Germinal center (tissue), 1 donor: ENCODE measurements at regions not wholly inside any gene's neighbourhood (a gene's known extent, or its start where the extent isn't known, plus 50 kb on each side); places are given as distances from the start of the nearest gene placed in this dataset.
A peak's percentile ranks its signal among the peaks of the same experiment; 100 is the strongest.

Experiments
- DNase-seq: peaks from one replicate; pipeline ENCODE4 v3.0.0; 2012; ENCODE audit warnings: mixed read lengths, low spot score

- no peak for DNase-seq
Measured at GRCh38 chr1:229184066-229184465, 86.8 kb upstream of the RAB4A start.

GRCh38 chr1:229185963-229186362 lies 84.9 kb upstream of the RAB4A start:
- no peak for DNase-seq

- DNase-seq, result no peak
Measured at GRCh38 chr1:229186373-229187056, 84.4 kb upstream of the RAB4A start.

GRCh38 chr1:229190057-229190575 lies 80.8 kb upstream of the RAB4A start:
- DNase-seq, result no peak

- DNase-seq, result no peak
Measured at GRCh38 chr1:229191066-229191674, 79.7 kb upstream of the RAB4A start.

GRCh38 chr1:229192031-229192430 lies 78.9 kb upstream of the RAB4A start:
- no peak for DNase-seq

GRCh38 chr1:229192853-229193252 lies 78.1 kb upstream of the RAB4A start:
- DNase-seq, result no peak

- DNase-seq, result no peak
Measured at GRCh38 chr1:229194096-229194495, 76.8 kb upstream of the RAB4A start.

GRCh38 chr1:229195246-229195645 lies 75.7 kb upstream of the RAB4A start:
- DNase-seq, result no peak

GRCh38 chr1:229196404-229197264 lies 74.3 kb upstream of the RAB4A start:
- DNase-seq, result no peak

- DNase-seq, result no peak
Measured at GRCh38 chr1:229197265-229197585, 73.7 kb upstream of the RAB4A start.

- no peak for DNase-seq
Measured at GRCh38 chr1:229199261-229200243, 71.4 kb upstream of the RAB4A start.

- peak; percentile 36 for DNase-seq
Measured at GRCh38 chr1:229203030-229203751, 67.7 kb upstream of the RAB4A start.

GRCh38 chr1:229203991-229204632 lies 66.8 kb upstream of the RAB4A start:
- DNase-seq, result no peak

- DNase-seq, result no peak
Measured at GRCh38 chr1:229204921-229205777, 65.8 kb upstream of the RAB4A start.

GRCh38 chr1:229205854-229206253 lies 65.1 kb upstream of the RAB4A start:
- DNase-seq, result no peak

- no peak for DNase-seq
Measured at GRCh38 chr1:229207916-229208315, 63.0 kb upstream of the RAB4A start.

GRCh38 chr1:229208481-229208880 lies 62.4 kb upstream of the RAB4A start:
- DNase-seq, result no peak

- DNase-seq, result no peak
Measured at GRCh38 chr1:229209386-229209785, 61.5 kb upstream of the RAB4A start.

GRCh38 chr1:229209816-229210215 lies 61.1 kb upstream of the RAB4A start:
- DNase-seq, result no peak
